WERI-Rb-1 (cell line): ENCODE measurements at regions not wholly inside any gene's neighbourhood (a gene's known extent, or its start where the extent isn't known, plus 50 kb on each side); places are given as distances from the start of the nearest gene placed in this dataset.
"Not testable (repeated sequence)": the region's sequence is repeated elsewhere in the genome, so short reads cannot be mapped to it uniquely, and the experiment has no call there.

Experiments used
- DNase-seq: peaks from one replicate; pipeline ENCODE4 v3.0.0-alpha.2; 2020
- H3K27ac ChIP-seq: fragments of 250-450 bp; sonication (Bioruptor Pico); 2 replicates; pipeline ENCODE4 v1.5.1; 2020; ENCODE audit warnings: mild to moderate bottlenecking, moderate library complexity
- H3K27me3 ChIP-seq: fragments of 250-450 bp; sonication (Bioruptor Pico); 2 replicates; pipeline ENCODE4 v1.5.1; 2021; ENCODE audit warnings: mild to moderate bottlenecking, low read depth, moderate library complexity; ENCODE audit not compliant: insufficient read depth, severe bottlenecking
- H3K36me3 ChIP-seq: fragments of 250-450 bp; sonication (Bioruptor Pico); 2 replicates; pipeline ENCODE4 v1.5.1; 2020; ENCODE audit warnings: mild to moderate bottlenecking, moderate library complexity
- H3K4me3 ChIP-seq: 2 replicates; pipeline ENCODE4 v1.5.1; 2011; ENCODE audit warnings: low read depth, mild to moderate bottlenecking, control low read depth, low read length
- H3K9me3 ChIP-seq: fragments of 250-450 bp; sonication (Bioruptor Pico); 2 replicates; pipeline ENCODE4 v1.5.1; 2021; ENCODE audit warnings: mild to moderate bottlenecking, moderate library complexity; ENCODE audit not compliant: severe bottlenecking
- TF ChIP-seq, protein P1 (sequence below): IDR thresholded peaks from 2 replicates; pipeline ENCODE4 v1.5.1; 2011; ENCODE audit warnings: low read depth, mild to moderate bottlenecking, control low read depth, inconsistent platforms, low read length

DNA sequence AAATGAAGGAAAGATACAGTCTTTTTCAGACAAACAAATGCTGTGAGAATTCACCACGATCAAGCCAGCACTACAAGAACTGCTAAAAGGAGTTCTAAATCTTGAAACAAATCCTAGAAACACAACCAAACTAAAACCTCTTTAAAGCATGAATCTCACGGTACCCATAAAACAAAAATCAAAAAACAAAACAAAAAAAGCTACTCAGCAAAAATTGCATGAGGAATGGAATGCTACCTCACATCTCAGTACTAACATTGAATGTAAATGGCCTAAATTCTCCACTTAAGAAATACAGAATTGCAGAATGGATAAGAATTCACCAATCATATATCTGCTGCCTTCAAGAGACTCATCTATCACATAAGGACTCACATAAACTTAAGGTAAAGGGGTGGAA is 300.1 kb downstream of the NAF1 start:
- Histone ChIP-seq H3K27me3 (no peaks in the 10 kb centered on the region), H3K9me3 (no peaks in the 10 kb centered on the region), H3K27ac (no peak overlapping the region), H3K4me3 (no peak overlapping the region), H3K36me3 (no peaks in the 10 kb centered on the region)
- DNase-seq = no peak
- TF ChIP-seq, protein P1, sequence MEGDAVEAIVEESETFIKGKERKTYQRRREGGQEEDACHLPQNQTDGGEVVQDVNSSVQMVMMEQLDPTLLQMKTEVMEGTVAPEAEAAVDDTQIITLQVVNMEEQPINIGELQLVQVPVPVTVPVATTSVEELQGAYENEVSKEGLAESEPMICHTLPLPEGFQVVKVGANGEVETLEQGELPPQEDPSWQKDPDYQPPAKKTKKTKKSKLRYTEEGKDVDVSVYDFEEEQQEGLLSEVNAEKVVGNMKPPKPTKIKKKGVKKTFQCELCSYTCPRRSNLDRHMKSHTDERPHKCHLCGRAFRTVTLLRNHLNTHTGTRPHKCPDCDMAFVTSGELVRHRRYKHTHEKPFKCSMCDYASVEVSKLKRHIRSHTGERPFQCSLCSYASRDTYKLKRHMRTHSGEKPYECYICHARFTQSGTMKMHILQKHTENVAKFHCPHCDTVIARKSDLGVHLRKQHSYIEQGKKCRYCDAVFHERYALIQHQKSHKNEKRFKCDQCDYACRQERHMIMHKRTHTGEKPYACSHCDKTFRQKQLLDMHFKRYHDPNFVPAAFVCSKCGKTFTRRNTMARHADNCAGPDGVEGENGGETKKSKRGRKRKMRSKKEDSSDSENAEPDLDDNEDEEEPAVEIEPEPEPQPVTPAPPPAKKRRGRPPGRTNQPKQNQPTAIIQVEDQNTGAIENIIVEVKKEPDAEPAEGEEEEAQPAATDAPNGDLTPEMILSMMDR = no peak

DNA sequence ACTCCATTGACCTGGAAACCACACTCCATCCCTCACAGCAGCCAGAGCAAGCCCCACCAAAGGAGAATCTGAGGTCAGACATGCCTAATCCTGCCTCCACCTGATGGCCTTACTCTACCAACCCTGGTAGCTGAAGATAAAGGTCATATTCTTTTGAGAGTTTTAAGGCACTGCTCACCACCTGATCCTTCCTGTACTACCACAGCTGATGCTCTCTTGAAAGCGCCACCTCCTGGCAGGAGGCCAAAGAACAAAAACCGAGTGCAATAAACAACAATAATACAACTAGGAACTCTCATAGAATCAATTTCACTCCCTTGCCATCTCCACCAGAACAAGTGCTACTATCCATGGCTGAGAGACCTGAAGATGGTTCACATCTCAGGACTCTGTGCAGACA is 301.6 kb downstream of the NAF1 start:
- Histone ChIP-seq H3K27ac (no peak overlapping the region), H3K27me3 (no peaks in the 10 kb centered on the region), H3K4me3 (no peak overlapping the region), H3K9me3 (no peaks in the 10 kb centered on the region), H3K36me3 (no peaks in the 10 kb centered on the region)
- TF ChIP-seq, protein P1 = no peak
- DNase-seq = peak; percentile 17

DNA sequence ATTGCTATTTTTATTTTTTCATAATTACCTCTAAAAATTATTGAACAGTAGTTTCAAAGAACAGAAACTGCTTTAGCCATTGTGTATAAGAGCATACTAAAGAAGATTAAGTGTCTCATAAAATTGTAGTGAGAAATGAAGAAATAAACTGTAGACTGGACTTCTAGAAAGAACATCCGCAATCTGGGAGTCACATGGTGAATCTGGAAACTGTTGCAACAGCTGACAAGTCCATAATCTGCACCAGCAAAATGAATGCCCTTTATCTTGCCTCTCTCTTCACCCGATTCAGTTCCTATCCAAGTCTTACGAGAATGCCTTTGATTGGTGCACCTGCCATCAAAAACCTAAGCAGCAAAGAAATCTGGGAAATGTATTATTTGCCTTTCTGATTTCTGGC is 312.9 kb downstream of the NAF1 start:
- Histone ChIP-seq H3K4me3 (no peak overlapping the region), H3K27ac (no peak overlapping the region), H3K9me3 (no peaks in the 10 kb centered on the region), H3K27me3 (no peaks in the 10 kb centered on the region), H3K36me3 (no peaks in the 10 kb centered on the region)
- TF ChIP-seq, protein P1 = no peak
- DNase-seq = no peak

DNA sequence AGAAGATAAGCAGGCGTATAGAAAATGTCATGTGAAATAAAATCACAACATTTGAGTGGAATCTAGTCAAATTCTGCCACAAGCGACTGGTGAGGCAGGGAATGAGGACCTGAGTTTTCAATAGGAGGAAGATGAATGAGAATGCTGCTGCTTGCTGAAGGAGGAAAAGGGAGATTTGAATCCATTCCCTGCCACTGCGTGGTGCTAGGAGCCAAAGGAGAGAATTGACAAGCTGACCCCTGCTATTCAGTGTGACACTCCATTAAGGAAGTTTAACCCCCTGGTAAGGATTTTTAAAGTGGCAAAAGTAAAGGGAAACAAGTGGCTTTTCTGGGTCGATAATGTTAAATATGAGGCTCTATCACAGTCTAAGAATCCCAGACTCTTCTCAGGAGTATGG is 314.0 kb downstream of the NAF1 start:
- TF ChIP-seq, protein P1 = no peak
- Histone ChIP-seq H3K9me3 (no peaks in the 10 kb centered on the region), H3K27me3 (no peaks in the 10 kb centered on the region), H3K27ac (no peak overlapping the region), H3K36me3 (no peaks in the 10 kb centered on the region), H3K4me3 (no peak overlapping the region)
- DNase-seq = no peak

DNA sequence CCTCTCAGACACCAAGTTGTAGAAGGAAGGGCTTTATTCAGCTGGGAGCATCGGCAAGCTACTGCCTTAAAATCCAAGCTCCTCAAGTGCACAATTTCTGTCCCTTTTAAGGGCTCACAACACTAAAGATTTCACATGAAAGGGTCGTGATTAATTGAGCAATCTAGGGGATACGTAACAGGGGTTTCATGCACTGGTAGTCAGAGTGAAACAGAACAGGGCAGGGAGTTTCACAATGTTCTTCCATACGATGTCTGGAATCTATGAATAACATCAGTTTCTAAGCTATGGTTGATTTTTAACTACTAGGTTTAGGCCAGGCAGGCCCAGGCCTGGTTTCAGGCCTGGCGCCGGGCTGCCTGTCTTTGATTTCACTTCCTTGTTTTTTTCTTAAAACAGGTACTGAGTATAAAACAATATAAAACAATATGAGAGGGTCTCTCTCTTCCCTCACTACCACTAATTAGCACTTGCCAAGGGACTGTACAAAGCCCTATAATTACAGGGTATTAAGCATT is 315.4 kb downstream of the NAF1 start:
- H3K36me3 ChIP-seq, DNase-seq, H3K27me3 ChIP-seq, H3K9me3 ChIP-seq, H3K4me3 ChIP-seq, H3K27ac ChIP-seq: not testable (repeated sequence)

DNA sequence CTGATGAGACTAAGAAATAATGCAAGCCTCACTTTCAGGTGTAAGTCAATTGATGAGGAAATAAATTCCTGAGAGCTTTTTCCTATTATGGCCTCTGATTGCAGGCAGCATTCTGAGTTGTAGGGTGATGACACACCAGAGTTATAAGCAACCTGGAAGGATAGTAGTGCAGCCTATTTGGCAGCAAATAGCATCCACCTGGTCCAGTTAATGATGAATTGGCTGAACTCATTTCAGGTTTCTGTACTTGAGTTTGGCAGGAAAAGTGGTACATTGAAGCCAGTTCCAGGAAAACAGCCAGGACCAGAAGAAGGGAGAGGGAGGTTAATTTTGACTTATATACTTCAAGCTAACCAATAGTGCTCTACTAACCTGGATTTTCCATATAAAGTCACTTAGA is 316.8 kb downstream of the NAF1 start:
- DNase-seq = no peak
- no peaks in the 10 kb centered on the region for H3K9me3 ChIP-seq
- H3K27me3 ChIP-seq = no peaks in the 10 kb centered on the region
- H3K27ac ChIP-seq = no peak overlapping the region
- TF ChIP-seq, protein P1 = no peak
- H3K4me3 ChIP-seq = no peak overlapping the region
- no peaks in the 10 kb centered on the region for H3K36me3 ChIP-seq
